ENCODE measurements at regions not wholly inside any gene's neighbourhood (a gene's known extent, or its start where the extent isn't known, plus 50 kb on each side); places are given as distances from the start of the nearest gene placed in this dataset.

GRCh38 chr12:43062201-43062895 lies 472.8 kb upstream of the PRICKLE1 start:
- Histone ChIP-seq H3K9me3 (ENCODE audit: low read depth) (no peaks in the 10 kb centered on the region), H4K20me1 (ENCODE audit: insufficient read depth, poor library complexity, severe bottlenecking) (no peaks in the 10 kb centered on the region), H3K27me3 (no peaks in the 10 kb centered on the region), H2AFZ (no peak overlapping the region), H3K4me1 (ENCODE audit: insufficient read depth) (no peaks in the 10 kb centered on the region), H3K27ac (no peak overlapping the region), H3K4me2 (no peak overlapping the region), H3K4me3 (no peak overlapping the region), H3K36me3 (replicated peaks; ENCODE audit: insufficient read depth, low read depth) (no peaks in the 10 kb centered on the region), H3K79me2 (no peaks in the 10 kb centered on the region), H3K9me2 (replicated peaks; ENCODE audit: insufficient read depth) (no peaks in the 10 kb centered on the region)
- no peak for DNase-seq (ENCODE audit: low spot score)
- 54% methylated on average over 1 of the region's 1 CpG for WGBS (ENCODE audit: low lambda C conversion rate, missing lambda C conversion rate)
- TF ChIP-seq EZH2 (IDR thresholded peaks at IDR 0.05; ENCODE audit: borderline replicate concordance), result no peak
- no peak for TF ChIP-seq EZH2phosphoT487 (IDR thresholded peaks at IDR 0.05; ENCODE audit: low read depth, severe bottlenecking, unreplicated experiment)
- no peak for TF ChIP-seq CTCF (IDR thresholded peaks at IDR 0.05; ENCODE audit: poor library complexity)

DNA sequence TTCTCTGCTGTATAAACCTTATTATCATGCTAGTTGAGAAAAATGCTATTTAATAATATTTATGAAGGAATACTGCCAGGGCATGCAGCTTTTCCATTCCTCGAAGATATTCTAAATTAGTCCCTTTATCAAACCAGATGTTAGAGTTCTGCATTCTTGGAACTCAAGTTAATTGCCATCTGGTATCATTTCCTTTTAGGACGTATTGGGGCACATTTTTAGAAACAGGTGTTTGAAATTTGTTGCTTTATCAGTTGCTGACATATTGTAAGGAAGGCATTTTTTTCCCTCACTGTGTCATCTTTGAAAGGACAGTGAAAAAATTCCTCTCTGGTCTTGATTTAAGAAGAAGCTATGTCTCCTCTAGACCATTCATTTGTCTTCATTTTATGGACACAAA lies 471.2 kb upstream of the PRICKLE1 start:
- Histone ChIP-seq H3K79me2 (no peaks in the 10 kb centered on the region), H3K27me3 (no peaks in the 10 kb centered on the region), H3K9me3 (ENCODE audit: low read depth) (no peaks in the 10 kb centered on the region), H3K27ac (no peak overlapping the region), H3K36me3 (replicated peaks; ENCODE audit: insufficient read depth, low read depth) (no peaks in the 10 kb centered on the region), H3K4me3 (no peak overlapping the region), H4K20me1 (ENCODE audit: insufficient read depth, poor library complexity, severe bottlenecking) (no peaks in the 10 kb centered on the region), H3K4me2 (no peak overlapping the region), H3K4me1 (ENCODE audit: insufficient read depth) (no peaks in the 10 kb centered on the region), H3K9me2 (replicated peaks; ENCODE audit: insufficient read depth) (no peaks in the 10 kb centered on the region), H2AFZ (no peak overlapping the region)
- TF ChIP-seq CTCF (IDR thresholded peaks at IDR 0.05; ENCODE audit: poor library complexity), result no peak
- TF ChIP-seq EZH2 (IDR thresholded peaks at IDR 0.05; ENCODE audit: borderline replicate concordance), result no peak
- TF ChIP-seq EZH2phosphoT487 (IDR thresholded peaks at IDR 0.05; ENCODE audit: low read depth, severe bottlenecking, unreplicated experiment), result no peak
- WGBS (ENCODE audit: low lambda C conversion rate, missing lambda C conversion rate), result 62% methylated on average over 2 of the region's 2 CpGs
- no peak for DNase-seq (ENCODE audit: low spot score)

- no peaks in the 10 kb centered on the region for H3K9me3 ChIP-seq (ENCODE audit: low read depth)
- no peak overlapping the region for H2AFZ ChIP-seq
- no peaks in the 10 kb centered on the region for H3K36me3 ChIP-seq (replicated peaks; ENCODE audit: insufficient read depth, low read depth)
- H3K9me2 ChIP-seq (replicated peaks; ENCODE audit: insufficient read depth), result no peaks in the 10 kb centered on the region
- WGBS (ENCODE audit: low lambda C conversion rate, missing lambda C conversion rate), result 96% methylated on average over 4 of the region's 4 CpGs
- H3K4me3 ChIP-seq, result no peak overlapping the region
- no peak for TF ChIP-seq EZH2 (IDR thresholded peaks at IDR 0.05; ENCODE audit: borderline replicate concordance)
- no peak for TF ChIP-seq CTCF (IDR thresholded peaks at IDR 0.05; ENCODE audit: poor library complexity)
- TF ChIP-seq EZH2phosphoT487 (IDR thresholded peaks at IDR 0.05; ENCODE audit: low read depth, severe bottlenecking, unreplicated experiment), result no peak
- no peak overlapping the region for H3K4me2 ChIP-seq
- H3K4me1 ChIP-seq (ENCODE audit: insufficient read depth), result no peaks in the 10 kb centered on the region
- H3K27me3 ChIP-seq, result no peaks in the 10 kb centered on the region
- no peaks in the 10 kb centered on the region for H3K79me2 ChIP-seq
- DNase-seq (ENCODE audit: low spot score), result no peak
- no peak overlapping the region for H3K27ac ChIP-seq
- no peaks in the 10 kb centered on the region for H4K20me1 ChIP-seq (ENCODE audit: insufficient read depth, poor library complexity, severe bottlenecking)
Observed at GRCh38 chr12:43058616-43059015, 469.1 kb upstream of the PRICKLE1 start.
